Activated CD8-positive, alpha-beta T cell treated with anti-CD3 and anti-CD28 coated beads, Interleukin-2, amount 10 ng/mL, durations not matched to agents 7 days and 5 days (primary cell): ENCODE measurements at regions not wholly inside any gene's neighbourhood (a gene's known extent, or its start where the extent isn't known, plus 50 kb on each side); places are given as distances from the start of the nearest gene placed in this dataset.
"Not testable (repeated sequence)": the region's sequence is repeated elsewhere in the genome, so short reads cannot be mapped to it uniquely, and the experiment has no call there.

Source experiments
- ATAC-seq: fragments of 150-1000 bp; cut with Tn5 transposase; one replicate; pipeline ENCODE4 v1.10.0; 2021; ENCODE audit warnings: moderate library complexity
- CTCF ChIA-PET: fragments of 350-600 bp; sonication (Branson Sonifier 250); formaldehyde crosslinking; loops from one replicate; lab custom pipeline; 2021; ENCODE audit warnings: antibody characterized with exemption; lab: Charles Lee
- POLR2A ChIA-PET: fragments of 350-600 bp; sonication (Branson Sonifier 250); formaldehyde crosslinking; loops from one replicate; lab custom pipeline; 2021; ENCODE audit warnings: antibody characterized with exemption; lab: Charles Lee
- DNase-seq: peaks from one replicate; pipeline ENCODE4 v3.0.0-alpha.2; 2020
- H3K27ac Mint-ChIP-seq: one replicate; pipeline ENCODE4 v1.8.0; 2021; ENCODE audit warnings: mild to moderate bottlenecking, mixed read lengths
- H3K27me3 Mint-ChIP-seq: one replicate; pipeline ENCODE4 v1.8.0; 2021; ENCODE audit warnings: low read depth, mixed read lengths
- H3K36me3 Mint-ChIP-seq: one replicate; pipeline ENCODE4 v1.8.0; 2021; ENCODE audit warnings: low read depth, mixed read lengths
- H3K4me1 Mint-ChIP-seq: one replicate; pipeline ENCODE4 v1.8.0; 2021; ENCODE audit warnings: low read depth, mixed read lengths
- H3K4me3 Mint-ChIP-seq: one replicate; pipeline ENCODE4 v1.8.0; 2021; ENCODE audit warnings: mild to moderate bottlenecking, mixed read lengths
- H3K9me3 Mint-ChIP-seq: one replicate; pipeline ENCODE4 v1.8.0; 2022; ENCODE audit warnings: mixed read lengths; ENCODE audit not compliant: insufficient read depth

DNA sequence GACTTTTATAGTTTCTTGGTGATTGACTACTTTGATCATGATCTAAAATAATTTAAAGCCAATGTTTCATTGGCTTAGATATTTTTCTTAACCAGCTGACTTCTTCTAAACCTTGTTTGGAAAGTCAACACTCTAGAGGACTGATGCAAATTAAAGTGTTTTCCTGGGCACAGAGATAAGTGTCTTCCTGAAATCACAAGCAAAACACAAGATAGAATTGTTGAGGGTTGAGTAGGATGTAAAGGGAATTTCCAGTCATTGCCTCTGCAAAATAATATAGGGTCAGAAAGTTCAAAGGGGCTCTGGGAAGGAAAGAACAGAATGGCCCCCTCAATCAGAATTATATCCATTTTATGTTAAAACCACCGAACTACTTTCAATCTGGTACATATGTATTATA is 156.3 kb upstream of the LRIG3 start:
- Mint-ChIP-seq H3K9me3 (no peaks in the 10 kb centered on the region), H3K4me1 (no peaks in the 10 kb centered on the region), H3K27me3 (no peaks in the 10 kb centered on the region), H3K36me3 (no peaks in the 10 kb centered on the region), H3K27ac (no peak overlapping the region), H3K4me3 (no peak overlapping the region)
- DNase-seq (no peak), ATAC-seq (no peak)
- ChIA-PET CTCF (no interaction called here), POLR2A (no interaction called here)

DNA sequence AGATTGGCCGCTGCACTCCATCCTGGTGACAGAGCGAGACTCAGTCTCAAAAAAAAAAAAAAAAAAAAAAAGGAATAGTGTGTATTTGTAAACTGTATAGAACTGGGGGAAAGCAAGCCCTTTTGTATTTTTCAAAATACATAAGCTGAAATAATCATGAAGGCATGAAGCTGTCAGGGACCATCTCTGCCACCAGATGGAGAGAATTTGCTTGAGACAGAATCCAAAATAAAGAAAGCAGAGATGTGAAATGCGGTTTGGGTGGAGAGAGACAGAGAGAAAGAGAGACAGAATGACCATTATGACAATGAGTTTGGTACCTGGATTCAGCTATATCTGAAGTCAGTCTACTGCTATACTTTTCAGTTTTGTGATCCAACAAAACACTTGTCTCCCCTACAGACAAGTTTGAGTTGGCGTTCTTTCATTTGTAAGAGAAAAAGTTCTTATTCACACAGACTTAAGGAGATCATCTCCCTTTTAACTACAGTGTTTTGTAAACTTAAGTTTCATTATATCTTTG is 155.7 kb upstream of the LRIG3 start:
- CTCF ChIA-PET = no interaction called here
- no peak overlapping the region for H3K4me3 Mint-ChIP-seq
- POLR2A ChIA-PET = no interaction called here
- H3K9me3 Mint-ChIP-seq = no peaks in the 10 kb centered on the region
- H3K36me3 Mint-ChIP-seq = no peaks in the 10 kb centered on the region
- no peaks in the 10 kb centered on the region for H3K4me1 Mint-ChIP-seq
- H3K27me3 Mint-ChIP-seq = no peaks in the 10 kb centered on the region
- no peak for DNase-seq
- no peak overlapping the region for H3K27ac Mint-ChIP-seq
- ATAC-seq = no peak

DNA sequence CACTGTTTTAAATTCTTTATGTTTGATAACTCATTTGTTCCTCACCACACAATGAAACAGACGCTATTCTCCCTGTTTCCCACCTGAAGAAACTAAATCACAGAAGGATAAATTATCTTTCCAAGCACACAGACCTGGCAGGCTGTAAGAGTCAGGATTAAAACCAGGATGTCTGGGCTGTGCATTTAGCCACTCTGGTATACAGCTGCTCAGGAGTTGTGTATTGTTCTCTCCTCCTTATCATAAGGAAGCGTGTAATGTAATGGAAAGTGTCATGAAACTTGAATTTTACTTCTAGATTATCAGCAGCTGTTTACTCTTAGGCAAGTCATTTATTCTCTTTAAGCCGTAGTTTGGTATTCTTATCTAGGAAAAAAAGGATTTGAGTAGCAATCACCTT is 154.8 kb upstream of the LRIG3 start:
- ChIA-PET POLR2A (no interaction called here), CTCF (no interaction called here)
- H3K27ac Mint-ChIP-seq = no peak overlapping the region
- DNase-seq = no peak
- no peaks in the 10 kb centered on the region for H3K27me3 Mint-ChIP-seq
- no peaks in the 10 kb centered on the region for H3K4me1 Mint-ChIP-seq
- no peaks in the 10 kb centered on the region for H3K9me3 Mint-ChIP-seq
- H3K36me3 Mint-ChIP-seq = no peaks in the 10 kb centered on the region
- H3K4me3 Mint-ChIP-seq = no peak overlapping the region
- no peak for ATAC-seq

DNA sequence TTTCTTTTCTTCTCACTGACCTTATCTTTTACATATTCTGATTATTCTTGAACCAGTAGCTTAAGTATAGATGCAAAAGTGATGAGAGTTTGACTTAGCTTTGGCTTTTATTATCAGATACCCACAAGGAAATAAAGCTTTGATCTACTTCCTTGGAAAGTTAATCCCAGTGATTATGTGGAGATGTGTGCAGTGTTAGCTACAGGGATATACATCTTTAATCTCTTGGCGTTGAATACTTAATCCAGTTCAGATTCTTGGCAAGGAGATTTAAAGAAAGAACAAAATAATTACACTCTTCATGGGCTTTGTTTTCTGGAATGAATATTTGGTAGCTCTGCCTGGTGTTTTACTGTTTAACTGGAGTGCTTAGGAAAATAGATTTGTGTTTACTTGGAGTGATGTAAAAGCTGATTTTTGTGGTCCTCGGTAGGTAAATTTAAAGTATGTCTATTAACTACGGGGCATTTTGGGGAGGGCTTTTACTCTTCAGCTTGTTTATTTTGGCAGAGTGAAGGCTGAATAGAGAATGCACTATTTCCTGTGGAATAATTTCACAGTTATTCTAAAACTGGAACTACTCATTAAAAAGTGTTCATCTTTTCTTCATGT is 150.1 kb upstream of the LRIG3 start:
- H3K27ac Mint-ChIP-seq = no peak overlapping the region
- DNase-seq = no peak
- no peaks in the 10 kb centered on the region for H3K9me3 Mint-ChIP-seq
- no peak for ATAC-seq
- no peak overlapping the region for H3K4me3 Mint-ChIP-seq
- H3K36me3 Mint-ChIP-seq = no peaks in the 10 kb centered on the region
- H3K27me3 Mint-ChIP-seq = no peaks in the 10 kb centered on the region
- no peaks in the 10 kb centered on the region for H3K4me1 Mint-ChIP-seq
- CTCF ChIA-PET = no interaction called here
- POLR2A ChIA-PET = no interaction called here

DNA sequence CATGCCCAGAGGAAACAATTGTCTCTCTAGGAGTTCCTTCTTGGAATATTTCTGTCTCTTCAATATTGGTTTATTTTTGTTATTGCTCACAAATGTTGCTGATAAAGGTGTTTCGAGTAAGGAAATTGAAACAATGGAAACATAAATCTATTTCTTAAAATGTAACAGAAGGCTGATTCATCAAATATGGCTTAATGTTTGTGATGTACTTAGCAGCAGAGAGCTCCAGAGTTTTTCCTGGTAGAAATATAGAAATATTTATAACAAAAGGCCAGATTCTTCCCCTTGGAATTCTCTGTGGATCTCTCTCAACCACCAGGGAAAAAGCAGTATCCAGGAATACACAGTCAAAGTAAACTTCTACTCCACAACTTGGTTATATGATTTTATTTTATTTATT is 149.2 kb upstream of the LRIG3 start:
- ChIA-PET CTCF (no interaction called here), POLR2A (no interaction called here)
- H3K27ac Mint-ChIP-seq = no peak overlapping the region
- ATAC-seq = no peak
- no peaks in the 10 kb centered on the region for H3K27me3 Mint-ChIP-seq
- H3K4me3 Mint-ChIP-seq = no peak overlapping the region
- no peaks in the 10 kb centered on the region for H3K9me3 Mint-ChIP-seq
- no peaks in the 10 kb centered on the region for H3K36me3 Mint-ChIP-seq
- H3K4me1 Mint-ChIP-seq = no peaks in the 10 kb centered on the region
- DNase-seq = no peak

DNA sequence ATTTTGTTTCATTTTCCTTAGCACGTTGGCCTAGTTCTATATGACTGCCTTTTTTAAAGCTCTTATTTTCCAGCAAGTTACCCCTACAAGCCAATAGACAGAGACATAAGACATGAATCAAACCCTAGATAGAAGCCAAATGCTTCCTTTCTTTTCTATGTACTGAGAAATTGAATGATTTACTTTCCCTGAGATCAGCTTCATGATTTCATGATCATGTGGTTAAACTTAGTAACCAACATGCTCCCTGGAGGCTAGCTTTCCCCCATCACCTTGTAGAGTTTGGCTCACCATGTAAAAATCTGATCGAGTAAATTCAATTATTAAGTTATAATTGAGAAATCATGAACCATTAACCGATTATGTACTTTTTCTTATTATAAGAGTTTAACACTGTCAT is 148.1 kb upstream of the LRIG3 start:
- Mint-ChIP-seq H3K36me3 (no peaks in the 10 kb centered on the region), H3K27ac (no peak overlapping the region), H3K4me3 (no peak overlapping the region), H3K27me3 (no peaks in the 10 kb centered on the region), H3K4me1 (no peaks in the 10 kb centered on the region), H3K9me3 (no peaks in the 10 kb centered on the region)
- no peak for ATAC-seq
- POLR2A ChIA-PET = no interaction called here
- no peak for DNase-seq
- CTCF ChIA-PET = no interaction called here

DNA sequence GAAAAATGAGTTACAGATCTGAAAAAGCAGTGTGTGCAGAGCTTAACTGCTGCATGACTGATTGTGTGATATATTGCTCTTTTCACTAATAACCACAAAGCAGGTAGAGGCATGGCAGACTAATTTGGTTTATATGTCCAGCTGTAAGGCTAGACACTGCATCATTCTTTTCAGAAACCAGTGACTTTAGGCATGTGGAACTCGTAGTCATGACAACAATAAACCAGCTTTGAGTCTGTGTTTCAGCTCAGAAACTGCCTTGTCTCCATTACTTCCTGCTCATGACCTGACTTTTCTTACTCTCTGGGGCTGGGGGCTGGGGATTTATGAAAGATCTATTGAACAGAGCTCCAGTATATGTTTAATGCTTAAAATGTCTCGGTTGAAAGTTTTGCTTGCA is 146.8 kb upstream of the LRIG3 start:
- Mint-ChIP-seq H3K4me3 (no peak overlapping the region), H3K9me3 (no peaks in the 10 kb centered on the region), H3K27me3 (no peaks in the 10 kb centered on the region), H3K36me3 (no peaks in the 10 kb centered on the region), H3K4me1 (no peaks in the 10 kb centered on the region), H3K27ac (no peak overlapping the region)
- DNase-seq (no peak), ATAC-seq (no peak)
- ChIA-PET CTCF (interaction anchor here (1.0 kb wide), 1 partner anchor 11 kb away, joined by 3 read pairs; no protein-coding TSS in a partner anchor), POLR2A (no interaction called here)

DNA sequence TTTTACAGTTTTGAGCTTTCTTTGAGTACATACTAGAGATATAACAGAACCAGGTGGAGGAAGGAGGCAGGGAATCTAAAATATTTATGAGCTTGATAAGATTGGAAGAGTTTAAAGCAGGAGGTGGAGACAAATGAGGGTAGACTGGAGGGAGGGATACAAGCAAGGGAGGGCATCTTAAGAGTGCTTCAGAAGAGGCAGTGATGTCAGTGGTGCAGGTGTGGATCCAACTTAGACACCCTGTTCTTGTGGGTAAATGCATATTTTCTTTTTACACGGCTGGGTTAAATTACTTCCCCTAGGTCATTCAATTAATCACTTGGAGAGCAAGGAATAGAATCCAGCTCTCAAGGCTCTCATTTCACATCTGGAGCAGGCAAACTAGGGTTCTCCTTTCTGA is 146.1 kb upstream of the LRIG3 start:
- H3K36me3 Mint-ChIP-seq = no peaks in the 10 kb centered on the region
- no peaks in the 10 kb centered on the region for H3K4me1 Mint-ChIP-seq
- CTCF ChIA-PET = interaction anchor here (1.0 kb wide), 1 partner anchor 10 kb away, joined by 3 read pairs; no protein-coding TSS in a partner anchor
- no peak overlapping the region for H3K27ac Mint-ChIP-seq
- POLR2A ChIA-PET = no interaction called here
- H3K9me3 Mint-ChIP-seq = no peaks in the 10 kb centered on the region
- no peak for DNase-seq
- no peaks in the 10 kb centered on the region for H3K27me3 Mint-ChIP-seq
- ATAC-seq = no peak
- no peak overlapping the region for H3K4me3 Mint-ChIP-seq

DNA sequence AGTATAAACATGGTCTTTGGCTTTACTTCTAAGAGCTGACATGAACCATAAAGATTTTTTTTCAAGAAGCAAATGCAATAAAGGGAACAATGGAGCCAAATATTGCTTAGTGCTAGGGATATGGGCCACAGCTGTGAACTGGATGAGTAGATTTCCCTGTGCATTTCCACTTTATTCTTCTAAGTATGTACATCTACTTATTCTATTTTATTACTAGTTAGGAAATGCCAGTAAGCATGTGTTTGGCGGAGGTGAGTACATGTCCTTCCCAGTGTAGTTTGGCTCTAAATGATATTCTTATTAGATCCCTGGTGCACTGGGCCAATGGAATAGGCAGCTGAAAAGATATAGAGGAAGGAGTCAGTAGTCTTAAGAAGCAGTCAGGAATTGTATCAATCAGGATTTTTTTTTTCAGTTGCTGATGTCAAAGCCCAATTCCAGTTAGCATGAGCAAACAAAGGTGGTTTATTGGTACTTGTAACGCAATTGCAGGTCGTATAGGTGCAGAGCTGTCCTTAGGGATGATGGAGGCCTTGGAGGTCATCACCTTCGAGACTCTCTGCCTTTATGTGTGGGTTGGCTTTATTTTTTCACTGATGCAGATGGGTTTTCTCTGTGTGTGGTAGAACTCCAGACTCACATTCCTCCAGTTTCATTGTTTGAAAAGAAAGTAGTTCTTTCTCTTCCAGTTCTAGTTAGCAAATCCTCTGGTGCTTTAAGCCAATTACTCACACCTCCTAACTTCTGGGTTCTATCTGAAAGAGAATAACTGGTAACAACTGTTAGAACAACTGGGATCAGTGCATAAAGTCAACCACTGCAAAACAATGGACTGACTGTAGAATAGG is 139.0 kb upstream of the LRIG3 start:
- Mint-ChIP-seq H3K4me3 (no peak overlapping the region), H3K27ac (no peak overlapping the region), H3K36me3 (no peaks in the 10 kb centered on the region), H3K9me3 (no peaks in the 10 kb centered on the region), H3K4me1 (no peaks in the 10 kb centered on the region), H3K27me3 (no peaks in the 10 kb centered on the region)
- ChIA-PET CTCF (no interaction called here), POLR2A (no interaction called here)
- DNase-seq (no peak), ATAC-seq (no peak)

DNA sequence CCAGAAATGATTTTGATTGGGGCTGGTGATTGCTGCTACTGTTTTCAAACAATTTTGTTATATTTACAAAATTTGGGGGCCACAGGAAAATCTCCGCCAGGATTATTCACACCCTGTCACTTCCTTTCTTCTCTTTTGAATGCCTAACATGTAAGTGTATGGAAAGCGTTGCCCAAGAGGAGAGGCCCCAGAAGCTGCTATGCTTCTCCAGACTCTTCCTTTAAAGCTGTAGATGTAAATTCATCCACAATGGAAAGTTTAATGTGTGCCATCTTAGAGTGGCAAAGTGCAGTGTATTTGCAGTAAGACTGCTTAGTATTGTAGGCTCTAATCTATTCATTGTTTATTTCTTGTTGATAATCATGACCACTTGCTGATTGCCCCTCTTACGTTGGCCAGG is 136.7 kb upstream of the LRIG3 start:
- ChIA-PET POLR2A (no interaction called here), CTCF (interaction anchor here (1.3 kb wide), 1 partner anchor 10 kb away, joined by 3 read pairs; no protein-coding TSS in a partner anchor)
- Mint-ChIP-seq H3K9me3 (no peaks in the 10 kb centered on the region), H3K36me3 (no peaks in the 10 kb centered on the region), H3K4me1 (no peaks in the 10 kb centered on the region), H3K27me3 (no peaks in the 10 kb centered on the region), H3K27ac (no peak overlapping the region), H3K4me3 (no peak overlapping the region)
- ATAC-seq (no peak), DNase-seq (no peak)

DNA sequence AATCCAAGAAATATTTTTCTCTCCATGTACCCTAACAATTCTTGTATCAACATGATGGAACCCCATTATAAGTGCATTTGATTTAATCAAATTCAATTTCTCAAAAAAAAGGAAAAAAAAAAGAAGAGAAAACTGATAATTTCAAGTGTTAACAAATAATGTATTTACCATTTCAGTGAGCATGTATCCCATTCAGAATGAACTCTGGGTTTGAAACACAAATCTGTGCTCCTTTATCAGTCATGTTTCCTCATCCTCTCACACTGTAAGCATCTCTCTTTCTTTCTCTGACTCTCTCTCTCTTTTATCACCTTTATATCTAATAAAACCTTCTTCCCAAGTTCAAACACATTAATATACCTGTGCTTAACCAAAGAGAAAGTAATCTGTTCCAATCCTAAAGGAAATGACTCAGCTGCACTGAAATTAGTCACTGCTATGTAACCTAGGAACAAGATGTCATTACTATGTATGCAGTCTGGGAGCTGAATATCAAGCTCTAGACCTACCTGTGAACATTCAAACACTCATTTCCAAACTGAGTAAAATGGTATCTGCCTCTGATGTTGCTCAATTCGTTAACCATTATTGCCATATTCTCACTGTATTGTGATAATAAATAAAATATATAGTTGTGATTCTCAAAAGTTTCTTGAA is 135.0 kb upstream of the LRIG3 start:
- H3K36me3 Mint-ChIP-seq = no peaks in the 10 kb centered on the region
- H3K27me3 Mint-ChIP-seq = no peaks in the 10 kb centered on the region
- POLR2A ChIA-PET = no interaction called here

DNA sequence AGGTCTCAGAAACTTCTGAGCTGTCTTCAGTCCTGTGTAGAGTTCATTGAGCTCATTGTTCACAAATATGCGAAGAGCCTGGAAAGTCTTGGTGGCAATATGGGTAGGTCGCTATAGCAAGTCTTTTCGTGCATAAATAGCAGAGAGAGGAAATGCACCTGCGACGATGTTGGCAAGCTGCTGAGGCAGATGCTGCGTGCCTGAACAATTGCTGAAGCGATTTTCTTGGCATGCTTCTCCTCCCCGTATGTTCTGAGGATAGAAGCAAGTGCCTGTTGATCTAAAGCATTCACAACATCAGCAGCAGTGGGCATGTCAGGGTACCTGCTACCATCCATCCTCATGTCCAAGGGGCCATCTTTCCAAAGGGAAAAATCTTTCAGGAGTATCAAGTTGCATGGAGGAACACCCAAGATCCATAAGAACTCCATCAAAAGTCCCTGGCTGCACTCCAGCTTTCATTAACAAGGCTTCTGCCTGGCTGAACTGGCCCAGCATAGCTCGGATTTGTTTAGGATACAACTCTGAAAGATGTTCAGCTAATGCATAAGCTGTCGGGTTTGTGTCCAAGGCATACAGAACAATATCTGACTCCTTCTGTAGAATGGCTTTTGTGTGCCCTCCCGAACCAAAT is 133.1 kb upstream of the LRIG3 start:
- CTCF ChIA-PET, H3K36me3 Mint-ChIP-seq, H3K9me3 Mint-ChIP-seq, H3K4me1 Mint-ChIP-seq, H3K4me3 Mint-ChIP-seq, DNase-seq, H3K27me3 Mint-ChIP-seq, H3K27ac Mint-ChIP-seq, POLR2A ChIA-PET, ATAC-seq: not testable (repeated sequence)

More for the DNA sequence above, 135.0 kb upstream of the LRIG3 start:
- DNase-seq (no peak), ATAC-seq (no peak)
- H3K4me3 Mint-ChIP-seq = no peak overlapping the region
- H3K4me1 Mint-ChIP-seq = no peaks in the 10 kb centered on the region
- CTCF ChIA-PET = no interaction called here
- no peak overlapping the region for H3K27ac Mint-ChIP-seq
- H3K9me3 Mint-ChIP-seq = no peaks in the 10 kb centered on the region
